HG03108 (cell line): ENCODE measurements at regions not wholly inside any gene's neighbourhood (a gene's known extent, or its start where the extent isn't known, plus 50 kb on each side); places are given as distances from the start of the nearest gene placed in this dataset.

ENCODE experiments used
- ATAC-seq: cut with Tn5 transposase; IDR thresholded peaks from one replicate; pipeline ENCODE4 v1.9.1; 2021; ENCODE audit warnings: moderate library complexity; ENCODE audit not compliant: unreplicated experiment

- no peak for ATAC-seq
These were observed 94.4 kb upstream of the PRLR start for GRCh38 chr5:35324679-35325078.

DNA sequence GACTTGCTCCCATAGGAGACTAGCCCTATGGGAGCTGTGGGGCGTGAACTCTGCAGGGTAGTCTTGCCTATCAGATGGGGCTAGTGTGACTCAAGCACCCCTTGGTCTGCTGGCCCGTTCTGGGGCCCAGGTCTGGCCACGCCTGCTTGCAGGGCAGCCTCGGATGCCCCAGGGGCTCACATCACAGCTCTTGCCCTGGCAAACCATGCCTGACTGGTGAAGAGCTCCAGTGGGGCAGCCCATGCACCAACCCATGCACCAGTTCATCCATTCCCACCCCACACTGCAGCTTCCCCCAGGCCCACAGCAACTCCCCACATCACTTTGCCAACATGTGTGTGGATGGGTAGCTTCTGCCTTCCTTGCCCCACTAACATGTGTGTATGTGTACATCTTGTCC is 93.9 kb upstream of the PRLR start:
- no peak for ATAC-seq

DNA sequence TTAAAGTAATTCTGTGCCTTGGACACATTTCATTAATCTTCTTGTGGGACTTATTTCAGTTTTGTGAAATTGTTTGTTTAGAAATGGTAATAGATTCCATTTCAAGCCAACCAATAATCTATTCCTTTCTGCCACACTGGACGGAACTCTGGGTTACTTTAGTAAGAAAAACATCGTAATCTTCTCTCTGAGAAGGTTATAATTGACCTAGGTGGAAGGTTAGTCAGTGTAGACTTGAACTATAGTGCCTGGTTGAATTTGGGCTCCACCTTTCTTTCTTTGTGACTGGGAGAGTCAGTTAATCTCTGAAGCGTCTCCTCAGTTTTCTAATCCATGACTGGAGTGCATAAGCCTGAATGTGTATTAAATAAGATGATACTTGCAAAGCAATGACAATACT is 89.7 kb upstream of the PRLR start:
- ATAC-seq = no peak

DNA sequence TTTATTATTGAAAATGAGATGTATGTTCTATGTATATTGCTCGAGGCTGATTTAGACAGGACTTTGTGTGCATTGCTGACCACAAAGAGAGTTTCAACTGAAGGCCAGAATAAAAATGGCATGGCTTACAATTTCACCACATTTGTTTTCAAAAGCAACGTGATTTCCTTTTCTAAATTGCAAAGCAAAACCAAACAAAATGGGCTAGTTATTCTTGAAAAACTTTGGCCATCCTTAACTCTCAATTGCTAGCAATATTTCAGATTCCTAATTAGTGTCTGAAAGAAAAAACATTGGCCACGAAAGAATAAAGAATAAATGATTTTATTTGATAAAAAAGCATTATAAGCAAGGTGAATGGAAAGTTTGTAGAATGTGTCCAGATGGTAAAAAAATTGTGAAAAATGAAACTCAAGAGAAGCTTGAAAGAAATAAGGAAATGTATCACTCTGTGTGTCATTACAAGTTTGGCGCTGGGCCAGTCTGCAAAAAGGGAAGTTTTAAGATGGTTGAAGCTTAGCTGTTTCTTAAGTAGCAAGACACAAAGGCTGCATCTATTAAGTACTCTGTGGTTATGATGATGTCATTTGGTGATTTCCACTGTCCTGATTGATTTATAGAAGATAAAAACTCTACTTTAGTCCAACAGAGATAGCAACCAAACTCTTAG is 89.2 kb upstream of the PRLR start:
- ATAC-seq = peak; percentile 93

DNA sequence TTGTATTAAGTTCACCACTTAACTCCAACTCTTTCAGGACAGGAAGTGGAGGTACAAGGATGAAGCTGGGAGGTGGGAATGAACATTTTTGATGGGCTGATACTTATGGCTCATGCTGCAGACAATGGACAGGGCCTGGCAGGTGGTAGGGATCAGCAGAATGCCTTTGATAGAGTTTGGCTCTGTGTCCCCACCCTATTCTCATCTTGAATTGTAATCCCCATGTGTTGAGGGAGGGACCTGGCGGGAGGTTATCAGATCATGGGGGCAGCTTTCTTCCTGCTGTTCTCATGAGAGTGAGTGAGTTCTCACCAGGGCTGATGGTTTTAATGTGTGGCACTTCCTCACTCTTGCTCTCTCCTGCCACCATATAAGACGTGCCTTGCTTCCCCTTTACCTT is 87.3 kb upstream of the PRLR start:
- ATAC-seq = no peak

DNA sequence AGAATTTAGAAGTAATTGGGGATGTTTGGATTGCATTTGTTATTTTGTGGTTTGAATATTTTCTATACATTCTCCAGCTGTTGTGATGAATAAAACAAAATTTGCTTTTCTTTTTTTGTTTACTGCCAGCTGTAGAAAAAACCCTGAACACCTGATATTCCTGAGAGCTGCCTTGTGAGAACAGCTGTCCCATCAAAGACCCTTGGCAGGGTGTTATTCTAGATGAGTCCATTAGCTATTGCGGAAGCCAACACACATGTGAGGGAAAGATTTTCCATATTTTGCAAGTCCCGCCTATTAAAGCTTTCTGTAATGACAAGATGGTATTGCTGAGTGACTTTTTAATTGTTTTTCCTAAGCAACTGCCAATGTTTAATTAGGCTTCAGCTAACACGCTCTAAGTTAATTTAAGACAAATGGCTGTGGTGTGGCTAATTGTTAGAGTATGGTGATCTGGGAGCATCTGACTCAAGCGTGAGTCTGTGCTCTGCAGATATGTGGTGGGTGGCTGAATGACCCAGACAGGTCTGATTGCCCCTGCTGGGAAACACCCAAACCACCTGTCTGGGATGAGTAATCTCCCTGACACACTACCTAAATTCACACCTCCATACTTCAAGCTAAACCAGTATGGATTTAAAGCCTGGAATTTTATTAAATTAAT is 86.5 kb upstream of the PRLR start:
- no peak for ATAC-seq

GRCh38 chr5:35313291-35313690 is 83.0 kb upstream of the PRLR start:
- no peak for ATAC-seq

DNA sequence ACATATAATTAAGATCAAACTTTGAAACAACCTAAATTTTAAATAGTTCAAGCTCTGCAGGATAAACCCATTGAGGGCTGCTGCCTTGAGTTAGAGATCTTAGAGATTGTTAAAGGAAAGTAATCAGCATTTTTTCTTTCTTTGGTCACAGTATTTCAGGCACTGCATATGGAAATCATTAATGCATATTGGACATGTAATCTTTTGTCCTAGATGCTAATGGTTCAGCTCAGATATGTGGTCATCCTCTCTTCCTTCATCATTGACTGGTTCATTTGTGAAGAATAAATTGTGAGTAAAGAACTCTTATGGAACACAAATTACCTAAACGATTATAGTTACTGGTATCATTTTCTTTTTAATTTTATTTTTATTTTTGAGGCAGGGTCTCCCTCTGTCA is 82.0 kb upstream of the PRLR start:
- ATAC-seq = no peak

- ATAC-seq = no peak
These were observed 79.3 kb upstream of the PRLR start for GRCh38 chr5:35309365-35310130.

DNA sequence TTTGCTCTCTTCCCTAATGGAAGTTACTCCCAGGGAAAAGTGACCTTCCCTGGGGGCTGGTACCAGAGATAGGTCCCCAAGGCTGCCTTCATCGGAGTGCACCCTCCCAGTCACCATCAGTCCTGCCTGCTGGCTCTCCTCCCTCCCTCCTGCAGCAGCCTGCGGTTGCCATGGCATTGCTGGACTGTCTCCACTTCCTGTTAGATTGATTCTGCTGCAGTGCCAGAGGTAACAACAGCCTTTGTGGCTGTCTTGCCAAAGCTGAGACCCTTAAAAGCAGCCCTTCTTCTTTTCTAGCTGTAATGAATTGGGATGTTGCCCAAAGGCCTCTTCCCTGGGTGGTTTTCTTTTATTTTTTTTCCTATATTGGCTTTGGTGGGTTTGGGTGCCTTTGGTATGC is 78.1 kb upstream of the PRLR start:
- no peak for ATAC-seq

DNA sequence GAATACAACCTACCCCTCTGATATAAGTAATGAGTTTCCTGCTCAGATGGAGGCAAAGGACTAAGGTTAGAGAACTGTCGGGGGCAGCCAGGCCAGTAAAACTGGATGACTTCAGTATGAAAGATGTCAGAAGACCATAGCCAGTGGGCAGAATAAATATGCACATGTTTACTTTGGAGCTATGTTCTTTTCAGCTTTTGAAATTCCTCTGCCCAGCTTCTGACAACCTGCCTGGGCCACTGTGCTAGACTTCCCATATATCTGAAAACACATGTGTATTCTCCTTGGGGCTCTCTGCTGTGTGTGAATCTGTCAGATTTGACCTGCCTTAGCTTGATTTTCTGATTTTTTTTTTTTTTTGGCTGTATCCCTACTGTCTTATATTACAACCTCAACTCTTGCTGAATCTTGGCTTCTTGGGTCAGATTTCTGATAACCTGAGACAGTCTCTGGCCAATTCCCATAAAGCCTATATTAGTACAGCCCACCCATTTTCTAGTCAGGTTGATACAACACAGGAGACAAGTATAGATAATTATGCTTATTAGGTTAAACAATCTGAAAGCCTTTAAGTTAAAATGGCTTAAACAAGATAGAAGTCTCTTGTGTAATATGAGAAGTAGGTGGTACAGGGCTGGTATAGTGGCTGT is 76.6 kb upstream of the PRLR start:
- no peak for ATAC-seq

DNA sequence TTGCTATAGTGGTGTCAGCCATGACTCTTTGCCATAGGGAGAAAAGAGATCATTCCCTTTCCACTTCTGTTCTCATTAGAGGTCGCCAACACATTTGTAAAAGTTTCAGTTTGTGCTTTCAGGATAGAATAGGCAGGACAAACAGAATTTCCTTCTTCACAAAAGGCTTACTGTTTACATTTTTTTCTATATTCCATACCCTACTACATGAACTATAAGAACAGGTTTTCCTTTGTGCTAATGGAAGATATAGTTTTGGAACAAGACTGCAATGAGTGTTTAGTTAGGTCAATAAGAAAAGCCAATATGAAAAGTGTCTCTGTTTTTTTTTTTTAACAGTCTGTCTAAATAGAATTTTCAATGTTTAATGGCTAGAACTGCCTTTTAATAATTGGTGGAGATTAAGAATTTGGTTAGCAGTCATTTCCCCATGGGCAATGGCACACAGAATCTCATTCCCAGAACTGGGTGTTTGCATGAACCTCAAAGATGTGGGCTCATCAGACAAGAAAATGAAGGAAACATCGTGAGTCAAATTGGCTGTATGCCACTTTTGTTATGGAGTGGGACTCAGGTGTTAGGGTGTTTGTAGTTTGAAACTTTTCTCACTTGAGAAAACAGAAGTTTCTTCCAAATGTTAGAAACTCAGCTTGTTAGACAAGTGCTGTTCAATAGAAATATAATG is 75.2 kb upstream of the PRLR start:
- ATAC-seq = no peak

DNA sequence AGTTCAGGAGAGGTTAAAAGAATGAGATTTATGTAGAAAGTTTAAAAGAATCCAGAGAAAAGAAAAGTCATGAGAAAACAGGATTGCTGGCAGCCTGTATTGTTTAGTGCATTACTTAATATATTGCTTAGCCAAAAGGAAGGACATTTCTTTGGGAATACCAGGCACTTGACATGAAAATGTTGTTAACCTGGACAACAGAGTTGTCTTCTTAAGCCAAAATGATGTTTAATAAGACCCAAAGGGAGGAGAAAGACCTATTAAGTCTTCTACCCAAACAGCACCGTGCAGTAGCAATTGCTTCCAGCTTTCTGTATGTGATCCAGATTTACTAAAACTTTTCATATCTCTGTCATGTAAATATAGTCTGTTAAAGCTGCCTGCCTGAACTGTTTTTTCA is 74.0 kb upstream of the PRLR start:
- no peak for ATAC-seq

GRCh38 chr5:35303152-35303551 is 72.9 kb upstream of the PRLR start:
- ATAC-seq = no peak

DNA sequence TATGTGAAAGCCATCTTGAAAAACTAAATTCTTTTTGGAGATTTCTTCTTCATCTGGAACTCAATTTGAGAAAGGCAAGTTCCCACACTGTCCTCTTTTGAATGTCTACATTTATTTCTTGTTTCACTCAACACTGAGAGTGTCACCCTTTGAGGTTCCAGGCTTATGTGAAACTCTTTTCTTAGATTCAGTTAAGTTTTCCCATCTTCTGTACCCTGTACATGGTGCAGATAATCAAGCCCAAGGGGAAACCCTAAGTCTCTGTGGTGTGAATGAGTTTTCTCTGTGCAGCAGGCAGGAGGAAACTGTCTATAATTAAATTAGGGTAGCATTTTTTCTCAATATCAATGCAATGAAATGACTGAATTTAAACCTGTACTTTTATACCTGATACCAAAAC is 72.3 kb upstream of the PRLR start:
- peak; percentile 97 for ATAC-seq

GRCh38 chr5:35297755-35298154 is 67.5 kb upstream of the PRLR start:
- no peak for ATAC-seq

GRCh38 chr5:35294976-35295375 is 64.7 kb upstream of the PRLR start:
- no peak for ATAC-seq

DNA sequence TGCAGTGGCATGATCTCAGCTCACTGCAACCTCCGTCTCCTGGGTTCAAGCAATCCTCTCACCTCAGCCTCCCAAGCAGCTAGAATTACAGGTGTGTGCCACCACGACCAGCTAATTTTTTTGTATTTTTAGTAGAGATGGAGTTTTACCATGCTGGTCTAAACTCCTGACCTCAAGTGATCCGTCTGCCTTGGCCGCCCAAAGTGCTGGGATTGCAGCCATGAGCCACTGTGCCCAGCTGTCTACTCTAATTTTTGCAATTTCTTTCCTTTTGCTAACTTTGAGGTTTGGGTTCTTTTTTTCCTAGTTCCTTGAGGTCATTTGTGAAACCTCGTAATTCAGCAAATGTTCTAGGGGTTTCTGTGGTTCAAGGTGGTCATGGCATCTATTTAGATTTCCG is 63.7 kb upstream of the PRLR start:
- no peak for ATAC-seq

DNA sequence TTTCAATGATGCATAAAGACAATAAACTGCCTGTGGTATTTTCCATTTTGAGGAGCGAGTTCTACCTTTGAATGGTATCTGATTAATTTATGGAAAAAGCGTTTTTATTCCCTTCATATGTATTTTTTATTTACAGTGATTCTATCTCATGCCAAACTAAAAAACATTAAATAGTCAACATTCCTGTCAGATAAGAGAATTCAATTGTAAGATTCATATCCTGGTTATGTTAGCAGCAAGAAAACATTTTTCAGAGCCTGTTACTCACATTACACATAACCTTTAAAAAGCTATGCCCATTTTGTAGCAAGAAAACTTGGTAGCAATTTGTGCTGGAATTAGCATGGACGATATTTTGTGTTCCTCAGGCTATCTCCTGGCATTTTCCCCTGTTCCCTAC is 55.1 kb upstream of the PRLR start:
- ATAC-seq = no peak

GRCh38 chr5:35285011-35285410 is 54.7 kb upstream of the PRLR start:
- no peak for ATAC-seq

DNA sequence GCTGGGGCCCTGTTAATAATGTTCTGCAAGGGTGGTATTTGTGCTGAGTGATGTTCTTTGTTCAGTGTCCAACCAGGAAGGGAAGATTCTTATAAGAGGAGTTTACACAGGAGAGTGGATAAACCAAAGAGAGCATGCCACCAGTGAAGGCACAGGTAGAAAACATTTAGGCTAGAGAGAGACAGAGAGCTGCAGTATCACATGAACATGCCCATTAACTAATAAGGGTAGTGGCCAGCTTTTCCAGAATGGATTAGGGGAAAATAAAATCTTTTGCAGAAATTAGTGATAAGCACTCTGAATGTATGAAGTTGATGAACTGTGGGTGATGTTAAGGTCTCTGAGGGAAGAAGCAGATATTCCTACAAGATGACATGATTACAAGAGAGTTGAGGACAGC is 54.1 kb upstream of the PRLR start:
- ATAC-seq = no peak
